ENCODE measurements at regions not wholly inside any gene's neighbourhood (a gene's known extent, or its start where the extent isn't known, plus 50 kb on each side); places are given as distances from the start of the nearest gene placed in this dataset.

GRCh38 chr2:199085261-199085660 lies 372.5 kb downstream of the SATB2 start:
- TF ChIP-seq CTCF (IDR thresholded peaks at IDR 0.05): no peak
- H3K36me3 ChIP-seq: no peaks in the 10 kb centered on the region
- H3K4me3 ChIP-seq: no peak overlapping the region
- H3K27me3 ChIP-seq: no peaks in the 10 kb centered on the region
- no peak overlapping the region for H3K27ac ChIP-seq
- H3K4me1 ChIP-seq: no peaks in the 10 kb centered on the region
- DNase-seq (ENCODE audit: low spot score): no peak
- no peaks in the 10 kb centered on the region for H3K9me3 ChIP-seq

- Histone ChIP-seq H3K36me3 (no peaks in the 10 kb centered on the region), H3K27ac (no peak overlapping the region), H3K9me3 (no peaks in the 10 kb centered on the region), H3K4me3 (no peak overlapping the region), H3K27me3 (no peaks in the 10 kb centered on the region), H3K4me1 (no peaks in the 10 kb centered on the region)
- TF ChIP-seq CTCF (IDR thresholded peaks at IDR 0.05): no peak
- DNase-seq (ENCODE audit: low spot score): no peak
Observed at GRCh38 chr2:199070322-199070949, 387.3 kb downstream of the SATB2 start.

- DNase-seq (ENCODE audit: low spot score): no peak
- H3K4me3 ChIP-seq: no peak overlapping the region
- H3K9me3 ChIP-seq: peaks cover 0 to 23% of the 10 kb centered on the region in 2 donors
- no peaks in the 10 kb centered on the region for H3K4me1 ChIP-seq
- H3K27ac ChIP-seq: no peak overlapping the region
- H3K36me3 ChIP-seq: no peaks in the 10 kb centered on the region
- H3K27me3 ChIP-seq: no peaks in the 10 kb centered on the region
- no peak for TF ChIP-seq CTCF (IDR thresholded peaks at IDR 0.05)
Observed at GRCh38 chr2:199064201-199064600, 393.5 kb downstream of the SATB2 start.

- no peak overlapping the region for H3K27ac ChIP-seq
- DNase-seq (ENCODE audit: low spot score): no peak
- H3K9me3 ChIP-seq: peaks cover 0 to 16% of the 10 kb centered on the region in 2 donors
- H3K27me3 ChIP-seq: no peaks in the 10 kb centered on the region
- H3K36me3 ChIP-seq: no peaks in the 10 kb centered on the region
- no peaks in the 10 kb centered on the region for H3K4me1 ChIP-seq
- H3K4me3 ChIP-seq: no peak overlapping the region
- no peak for TF ChIP-seq CTCF (IDR thresholded peaks at IDR 0.05)
Observed at GRCh38 chr2:199057936-199058335, 399.8 kb downstream of the SATB2 start.

- Histone ChIP-seq H3K27ac (no peak overlapping the region), H3K36me3 (no peaks in the 10 kb centered on the region), H3K27me3 (no peaks in the 10 kb centered on the region), H3K4me3 (no peak overlapping the region), H3K9me3 (peaks cover 0 to 3% of the 10 kb centered on the region in 2 donors), H3K4me1 (no peaks in the 10 kb centered on the region)
- no peak for TF ChIP-seq CTCF (IDR thresholded peaks at IDR 0.05)
- DNase-seq (ENCODE audit: low spot score): no peak
Observed at GRCh38 chr2:199055336-199055735, 402.4 kb downstream of the SATB2 start.

All from right atrium auricular region (tissue), 2 donors.